Psoas muscle (tissue), 7 donors: ENCODE measurements at regions not wholly inside any gene's neighbourhood (a gene's known extent, or its start where the extent isn't known, plus 50 kb on each side); places are given as distances from the start of the nearest gene placed in this dataset.

Experiments
- ATAC-seq, 4 donors: fragments of 200-7000 bp; cut with Tn5 transposase; one replicate each; pipeline ENCODE4 v1.9.1; 2020; ENCODE audit warnings: moderate library complexity in 3 of 4, mild to moderate bottlenecking in 2 of 4
- DNase-seq, 2 donors: peaks; one replicate each; pipeline ENCODE4 v3.0.0-alpha.2; 2020
- H3K27ac ChIP-seq: fragments of 200-600 bp; one replicate; pipeline ENCODE4 v1.8.0; 2022
- H3K27me3 ChIP-seq, 3 donors: fragments of 200-600 bp in 1 of 3; one replicate each; pipeline versions ENCODE4 v1.6.1 to v1.8.0; 2013 to 2022; ENCODE audit warnings: low read length in 2 of 3, mild to moderate bottlenecking in 2 of 3, moderate library complexity in 1 of 3; ENCODE audit not compliant: insufficient read depth in 3 of 3
- H3K36me3 ChIP-seq, 2 donors: fragments of 200-600 bp in 1 of 2; one replicate each; pipeline versions ENCODE4 v1.6.1 to v1.8.0; 2013 to 2022; ENCODE audit warnings: low read depth in 1 of 2, mild to moderate bottlenecking in 1 of 2, moderate library complexity in 1 of 2; ENCODE audit not compliant: insufficient read depth in 1 of 2
- H3K4me1 ChIP-seq: fragments of 200-600 bp; one replicate; pipeline ENCODE4 v1.8.0; 2022
- H3K4me3 ChIP-seq: fragments of 200-600 bp; one replicate; pipeline ENCODE4 v1.8.0; 2022; ENCODE audit warnings: mild to moderate bottlenecking
- H3K9me3 ChIP-seq: fragments of 200-600 bp; one replicate; pipeline ENCODE4 v1.8.0; 2022
- WGBS, 3 donors: extraction: QIAGEN DNeasy Blood & Tissue Kit; methylation state at CpG; one replicate each; pipeline versions ENCODE4 v1.1.6 to v1.1.7; 2013; 5-methylcytosine and 5-hydroxymethylcytosine counted together
- intact Hi-C, 2 donors: fragments of 100-400 bp; cut with DNase I; formaldehyde crosslinking; loops; one replicate each; pipeline versions ENCODE4 v1.11.0 to v1.14.2; 2022
- TF ChIP-seq, protein P1 (sequence below): fragments of 200-600 bp; IDR thresholded peaks from one replicate; pipeline ENCODE4 v1.8.0; 2022; ENCODE audit warnings: antibody characterized with exemption
- donor health status: healthy with polysubstance abuse.
- donor health status: DM: no; HTN: no; CAD: no; lungs with moderate emphysema.
- donor health status: Bipolar disorder and iron deficiency.
- donor health status: healthy.
- donor health status: DM: yes; HTN: yes; CAD: no.
- donor health status: DM: no; HTN: no; CAD: no.
- donor health status: DM: yes; HTN: yes; CAD: no.

DNA sequence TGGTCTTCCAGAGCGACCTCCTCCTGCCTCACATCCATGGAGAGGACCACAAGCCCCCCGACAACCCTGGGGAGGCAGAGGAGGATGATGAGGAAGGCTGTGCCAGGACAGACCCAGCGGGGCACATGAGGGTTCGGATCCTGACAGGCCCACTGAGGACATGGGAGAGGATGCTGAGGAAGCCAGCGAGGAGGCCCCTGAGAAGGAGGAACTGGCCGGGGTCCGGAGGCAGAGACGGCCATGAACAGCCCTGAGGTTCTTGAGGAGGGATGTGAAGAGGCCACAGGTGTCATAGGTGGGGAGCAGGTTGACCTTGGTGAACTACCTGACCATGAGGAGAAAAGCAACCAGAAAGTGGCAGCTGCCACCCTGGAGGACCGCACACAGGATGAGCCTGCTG, 54.9 kb upstream of the WNT7A start:
- intact Hi-C loops: no loop called here
- TF ChIP-seq, protein P1, sequence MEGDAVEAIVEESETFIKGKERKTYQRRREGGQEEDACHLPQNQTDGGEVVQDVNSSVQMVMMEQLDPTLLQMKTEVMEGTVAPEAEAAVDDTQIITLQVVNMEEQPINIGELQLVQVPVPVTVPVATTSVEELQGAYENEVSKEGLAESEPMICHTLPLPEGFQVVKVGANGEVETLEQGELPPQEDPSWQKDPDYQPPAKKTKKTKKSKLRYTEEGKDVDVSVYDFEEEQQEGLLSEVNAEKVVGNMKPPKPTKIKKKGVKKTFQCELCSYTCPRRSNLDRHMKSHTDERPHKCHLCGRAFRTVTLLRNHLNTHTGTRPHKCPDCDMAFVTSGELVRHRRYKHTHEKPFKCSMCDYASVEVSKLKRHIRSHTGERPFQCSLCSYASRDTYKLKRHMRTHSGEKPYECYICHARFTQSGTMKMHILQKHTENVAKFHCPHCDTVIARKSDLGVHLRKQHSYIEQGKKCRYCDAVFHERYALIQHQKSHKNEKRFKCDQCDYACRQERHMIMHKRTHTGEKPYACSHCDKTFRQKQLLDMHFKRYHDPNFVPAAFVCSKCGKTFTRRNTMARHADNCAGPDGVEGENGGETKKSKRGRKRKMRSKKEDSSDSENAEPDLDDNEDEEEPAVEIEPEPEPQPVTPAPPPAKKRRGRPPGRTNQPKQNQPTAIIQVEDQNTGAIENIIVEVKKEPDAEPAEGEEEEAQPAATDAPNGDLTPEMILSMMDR: no peak
- Histone ChIP-seq H3K9me3 (no peaks in the 10 kb centered on the region), H3K36me3 (no peaks in the 10 kb centered on the region), H3K4me3 (no peak overlapping the region), H3K4me1 (no peaks in the 10 kb centered on the region), H3K27me3 (peaks cover 0 to 27% (median 17%) of the 10 kb centered on the region in 3 donors), H3K27ac (no peak overlapping the region)
- no peak for DNase-seq
- no peak for ATAC-seq
- WGBS, 3 donors: 87 to 98% (median 89%) methylated on average over 8 to 9 of the region's 9 CpGs

- WGBS, 3 donors: 88 to 90% (median 89%) methylated on average over 16 of the region's 16 CpGs
- intact Hi-C loops: no loop called here
- ATAC-seq (no peak), DNase-seq (no peak)
- TF ChIP-seq, protein P1: no peak
- Histone ChIP-seq H3K4me3 (no peak overlapping the region), H3K36me3 (no peaks in the 10 kb centered on the region), H3K4me1 (no peaks in the 10 kb centered on the region), H3K27ac (no peak overlapping the region), H3K27me3 (peaks cover 0 to 27% (median 17%) of the 10 kb centered on the region in 3 donors), H3K9me3 (no peaks in the 10 kb centered on the region)
Measured at GRCh38 chr3:13934315-13934714, 54.4 kb upstream of the WNT7A start.

DNA sequence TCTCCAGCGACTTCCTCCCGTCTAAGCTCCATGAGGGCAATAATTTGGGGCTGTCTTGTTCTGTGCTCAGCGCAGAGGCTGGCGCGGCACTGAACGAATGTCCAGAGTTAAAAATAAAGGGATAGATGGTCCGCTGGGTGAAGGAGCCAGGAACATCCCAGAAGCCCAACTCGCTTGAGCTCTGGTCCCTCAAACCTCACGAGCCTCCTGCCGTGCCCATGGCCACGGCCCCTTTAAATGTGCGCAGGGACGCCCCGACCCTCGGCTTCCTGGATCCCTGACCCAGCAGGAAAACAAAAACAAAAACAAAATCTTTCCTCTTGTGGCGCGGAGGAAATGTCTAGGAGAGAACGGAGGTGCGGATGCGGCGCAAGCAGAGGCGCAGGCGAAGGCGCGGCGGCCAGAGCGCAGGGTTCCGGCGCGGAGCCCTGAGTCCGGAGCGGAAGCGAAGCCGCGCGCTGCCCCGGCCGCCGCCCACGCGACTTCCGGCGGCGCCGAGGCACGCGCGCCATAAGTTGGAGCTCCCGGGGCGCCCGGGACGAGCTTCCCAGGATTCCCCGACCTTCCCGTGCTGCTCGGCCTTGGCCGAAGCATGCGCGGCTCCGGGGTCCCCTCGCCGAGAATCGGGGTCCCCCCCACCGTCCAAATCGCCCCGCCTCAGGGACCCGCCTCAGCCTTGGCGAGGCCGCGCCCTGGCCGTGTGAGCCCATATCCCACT, 52.9 kb upstream of the WNT7A start:
- WGBS, 3 donors: 13 to 17% (median 16%) methylated on average over 50 to 70 of the region's 70 CpGs
- Histone ChIP-seq H3K4me3 (peak overlapping the region; percentile 62), H3K27ac (no peak overlapping the region), H3K36me3 (no peaks in the 10 kb centered on the region), H3K27me3 (peaks cover 0 to 27% (median 17%) of the 10 kb centered on the region in 3 donors), H3K4me1 (no peaks in the 10 kb centered on the region), H3K9me3 (no peaks in the 10 kb centered on the region)
- intact Hi-C loops: no loop called here
- DNase-seq (no peak), ATAC-seq (peak in 2 of 4 donors; percentile 32 to 62)
- TF ChIP-seq, protein P1: no peak

DNA sequence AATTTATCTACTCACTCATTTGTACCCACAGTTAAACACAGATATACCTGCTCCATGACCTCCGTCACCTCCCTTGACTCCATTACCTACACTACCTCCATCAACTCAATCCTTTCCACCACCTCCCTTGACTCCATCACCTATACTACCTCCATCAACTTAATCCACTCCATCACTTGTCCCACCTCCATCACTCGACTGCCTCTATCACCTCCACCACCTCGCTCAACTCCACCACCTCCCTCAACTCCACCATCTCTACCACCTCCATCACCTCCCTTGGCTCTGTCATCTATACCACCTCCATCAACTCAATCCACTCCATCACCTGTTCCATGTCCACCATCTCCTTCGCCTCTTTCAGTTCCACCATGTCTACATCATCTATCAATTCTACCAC, 51.3 kb upstream of the WNT7A start:
- no peaks in the 10 kb centered on the region for H3K9me3 ChIP-seq
- H3K27ac ChIP-seq: no peak overlapping the region
- intact Hi-C loops: no loop called here
- TF ChIP-seq, protein P1: no peak
- no peak for DNase-seq
- 93 to 96% (median 95%) methylated on average over 4 of the region's 4 CpGs for WGBS, 3 donors
- no peaks in the 10 kb centered on the region for H3K4me1 ChIP-seq
- H3K36me3 ChIP-seq: no peaks in the 10 kb centered on the region
- H3K27me3 ChIP-seq: peaks cover 0 to 30% (median 17%) of the 10 kb centered on the region in 3 donors
- H3K4me3 ChIP-seq: no peak overlapping the region
- ATAC-seq: no peak
